ENCODE measurements at regions not wholly inside any gene's neighbourhood (a gene's known extent, or its start where the extent isn't known, plus 50 kb on each side); places are given as distances from the start of the nearest gene placed in this dataset.

GRCh38 chr9:784916-785315, 56.6 kb upstream of the DMRT1 start:
- TF ChIP-seq CTCF (IDR thresholded peaks at IDR 0.05; ENCODE audit: low read depth, low read length) (no peak), EZH2phosphoT487 (IDR thresholded peaks at IDR 0.05; ENCODE audit: low read depth) (no peak)

Measured in OCI-LY3 (cell line).